ENCODE measurements at regions not wholly inside any gene's neighbourhood (a gene's known extent, or its start where the extent isn't known, plus 50 kb on each side); places are given as distances from the start of the nearest gene placed in this dataset.

DNA sequence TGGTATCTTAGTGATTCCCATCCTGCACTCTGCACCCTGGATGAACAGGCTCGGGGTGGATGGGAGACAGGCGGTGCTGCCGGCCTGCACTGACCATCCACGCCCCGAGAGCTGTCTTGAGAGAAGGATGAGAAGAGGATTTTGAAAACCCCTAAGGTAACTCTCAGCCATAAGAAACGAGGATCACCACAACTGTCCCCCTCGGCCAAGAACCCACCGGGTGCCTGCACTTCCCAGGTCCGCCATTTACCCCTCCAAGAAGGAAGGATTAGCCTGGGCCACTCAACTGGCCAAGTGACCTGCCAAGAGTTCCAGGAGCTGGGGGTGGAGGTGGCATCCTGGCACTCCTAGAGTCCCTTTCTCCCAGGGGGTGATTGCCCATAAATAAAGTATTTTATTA lies 302.4 kb upstream of the TNRC6C start:
- Histone ChIP-seq H3K27ac (ENCODE audit: low read depth, low read length) (no peak overlapping the region), H3K56ac (replicated peaks; ENCODE audit: insufficient read length, low read depth, low read length) (no peak overlapping the region), H3K23me2 (ENCODE audit: low read depth, low read length) (no peaks in the 10 kb centered on the region), H3K4me3 (ENCODE audit: extremely low read depth in 1 of 4, insufficient read depth in 2 of 4, low read depth in 3 of 4, low read length in 4 of 4) (no peak overlapping the region), H3K79me2 (ENCODE audit: control insufficient read depth in 1 of 2, insufficient read depth in 2 of 2, low read length in 2 of 2) (no peaks in the 10 kb centered on the region), H3K79me1 (ENCODE audit: low read depth, low read length) (no peaks in the 10 kb centered on the region), H4K91ac (replicated peaks; ENCODE audit: insufficient read length, low read length) (no peak overlapping the region), H4K20me1 (replicated peaks in 1 of 2; ENCODE audit: control insufficient read depth in 1 of 2, insufficient read depth in 2 of 2, low read length in 2 of 2) (no peaks in the 10 kb centered on the region), H3K4ac (replicated peaks; ENCODE audit: insufficient read length, low read depth, low read length) (no peak overlapping the region), H4K5ac (ENCODE audit: insufficient read length, low read depth, low read length) (no peak overlapping the region), H3K4me1 (replicated peaks in 1 of 4; ENCODE audit: control insufficient read depth in 3 of 4, insufficient read depth in 4 of 4, low read length in 3 of 4) (peaks cover 2 to 9% (median 6%) of the 10 kb centered on the region in 4 experiments; a peak in 4 of 7 replicates), H3K9ac (replicated peaks in 1 of 4; ENCODE audit: extremely low read depth in 1 of 4, low read depth in 3 of 4, low read length in 3 of 4) (no peak overlapping the region), H3K4me2 (ENCODE audit: insufficient read depth in 1 of 2, low read depth in 2 of 2, low read length in 2 of 2) (no peak overlapping the region), H2AFZ (ENCODE audit: low read length) (no peak overlapping the region), H2BK12ac (ENCODE audit: low read depth, low read length) (0 out of 2 replicates have a peak overlapping the region, but pooled peaks have one; percentile 60), H3K18ac (ENCODE audit: extremely low read depth, low read length) (no peak overlapping the region), H3K14ac (ENCODE audit: insufficient read length) (no peak overlapping the region), H2BK120ac (replicated peaks; ENCODE audit: low read depth, low read length) (no peak overlapping the region), H3K23ac (ENCODE audit: insufficient read length) (no peak overlapping the region), H2AK5ac (ENCODE audit: low read depth, low read length) (no peak overlapping the region), H3K36me3 (ENCODE audit: control insufficient read depth in 2 of 4, insufficient read depth in 4 of 4, low read length in 3 of 4) (no peaks in the 10 kb centered on the region), H3K9me3 (ENCODE audit: insufficient read depth in 2 of 2, low read depth in 1 of 2, low read length in 1 of 2) (peaks cover 3 to 6% of the 10 kb centered on the region in 2 experiments; a peak in 3 of 4 replicates), H2BK5ac (ENCODE audit: low read depth, low read length) (0 out of 2 replicates have a peak overlapping the region, but pooled peaks have one; percentile 16), H2BK15ac (ENCODE audit: low read length) (no peak overlapping the region), H2BK20ac (ENCODE audit: low read length) (no peak overlapping the region), H4K8ac (ENCODE audit: extremely low read depth, insufficient read depth, low read length) (no peak overlapping the region), H3K27me3 (replicated peaks in 1 of 4; ENCODE audit: control insufficient read depth in 3 of 4, extremely low read depth in 1 of 4, insufficient read depth in 3 of 4, low read length in 3 of 4) (peaks cover 0 to 2% (median 0%) of the 10 kb centered on the region in 4 experiments; a peak in 1 of 7 replicates)
- 84% methylated on average over 9 of the region's 9 CpGs; no CpG with 5 or more reads in 1 of the 2 experiments for WGBS, 2 experiments (ENCODE audit: extremely low coverage in 1 of 2, insufficient coverage in 1 of 2, insufficient read length in 1 of 2, insufficient replicate concordance in 2 of 2, low coverage in 1 of 2, low lambda C conversion rate in 2 of 2, missing lambda C conversion rate in 1 of 2)
- ChIA-PET POLR2A (ENCODE audit: partially characterized antibody) (no interaction called here), CTCF (ENCODE audit: partially characterized antibody) (interaction anchor here (0.6 to 1.4 kb wide), 5 partner anchors 11 to 363 kb away, joined by 3 to 4 read pairs (median 3); no protein-coding TSS in a partner anchor)
- FAIRE-seq: no peak
- no peak for DNase-seq (ENCODE audit: low read depth in 1 of 2, low spot score in 2 of 2)
- TF ChIP-seq, protein P1, sequence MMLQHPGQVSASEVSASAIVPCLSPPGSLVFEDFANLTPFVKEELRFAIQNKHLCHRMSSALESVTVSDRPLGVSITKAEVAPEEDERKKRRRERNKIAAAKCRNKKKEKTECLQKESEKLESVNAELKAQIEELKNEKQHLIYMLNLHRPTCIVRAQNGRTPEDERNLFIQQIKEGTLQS (IDR thresholded peaks at IDR 0.05; ENCODE audit: insufficient read depth, low read depth, low read length): no peak
- TF ChIP-seq TBP (IDR thresholded peaks at IDR 0.05; ENCODE audit: low read depth, low read length) (no peak), POU5F1 (IDR thresholded peaks at IDR 0.05; ENCODE audit: low read depth, low read length) (no peak), ASH2L (IDR thresholded peaks at IDR 0.05; ENCODE audit: low read length) (no peak), SIN3A (conservative IDR thresholded peaks at IDR 0.05 in 1 of 2, IDR thresholded peaks at IDR 0.05 in 1 of 2; ENCODE audit: low read depth in 1 of 2, low read length in 2 of 2) (no peak), TCF12 (IDR thresholded peaks at IDR 0.05; ENCODE audit: low read depth, low read length) (no peak), NRF1 (IDR thresholded peaks at IDR 0.05; ENCODE audit: low read depth, low read length) (no peak), HDAC6 (IDR thresholded peaks at IDR 0.05; ENCODE audit: low read depth, low read length) (no peak), JUND (IDR thresholded peaks at IDR 0.05; ENCODE audit: low read length) (no peak), SIRT6 (IDR thresholded peaks at IDR 0.05; ENCODE audit: low read length) (no peak), SP4 (IDR thresholded peaks at IDR 0.05; ENCODE audit: low read length) (no peak), SRF (IDR thresholded peaks at IDR 0.05; ENCODE audit: low read depth, low read length) (no peak)
- TF ChIP-seq, protein P2, sequence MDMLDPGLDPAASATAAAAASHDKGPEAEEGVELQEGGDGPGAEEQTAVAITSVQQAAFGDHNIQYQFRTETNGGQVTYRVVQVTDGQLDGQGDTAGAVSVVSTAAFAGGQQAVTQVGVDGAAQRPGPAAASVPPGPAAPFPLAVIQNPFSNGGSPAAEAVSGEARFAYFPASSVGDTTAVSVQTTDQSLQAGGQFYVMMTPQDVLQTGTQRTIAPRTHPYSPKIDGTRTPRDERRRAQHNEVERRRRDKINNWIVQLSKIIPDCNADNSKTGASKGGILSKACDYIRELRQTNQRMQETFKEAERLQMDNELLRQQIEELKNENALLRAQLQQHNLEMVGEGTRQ (IDR thresholded peaks at IDR 0.05; ENCODE audit: low read length): no peak
